GM12801 (cell line): ENCODE measurements at regions not wholly inside any gene's neighbourhood (a gene's known extent, or its start where the extent isn't known, plus 50 kb on each side); places are given as distances from the start of the nearest gene placed in this dataset.

Experiments
- TF ChIP-seq, protein P1 (sequence below): IDR thresholded peaks from one replicate; pipeline ENCODE4 v1.5.1; 2011; ENCODE audit warnings: control low read depth; ENCODE audit not compliant: insufficient read length; ENCODE audit errors: extremely low read depth

GRCh38 chr4:67052814-67053675 lies 492.3 kb downstream of the CENPC start:
- TF ChIP-seq, protein P1, sequence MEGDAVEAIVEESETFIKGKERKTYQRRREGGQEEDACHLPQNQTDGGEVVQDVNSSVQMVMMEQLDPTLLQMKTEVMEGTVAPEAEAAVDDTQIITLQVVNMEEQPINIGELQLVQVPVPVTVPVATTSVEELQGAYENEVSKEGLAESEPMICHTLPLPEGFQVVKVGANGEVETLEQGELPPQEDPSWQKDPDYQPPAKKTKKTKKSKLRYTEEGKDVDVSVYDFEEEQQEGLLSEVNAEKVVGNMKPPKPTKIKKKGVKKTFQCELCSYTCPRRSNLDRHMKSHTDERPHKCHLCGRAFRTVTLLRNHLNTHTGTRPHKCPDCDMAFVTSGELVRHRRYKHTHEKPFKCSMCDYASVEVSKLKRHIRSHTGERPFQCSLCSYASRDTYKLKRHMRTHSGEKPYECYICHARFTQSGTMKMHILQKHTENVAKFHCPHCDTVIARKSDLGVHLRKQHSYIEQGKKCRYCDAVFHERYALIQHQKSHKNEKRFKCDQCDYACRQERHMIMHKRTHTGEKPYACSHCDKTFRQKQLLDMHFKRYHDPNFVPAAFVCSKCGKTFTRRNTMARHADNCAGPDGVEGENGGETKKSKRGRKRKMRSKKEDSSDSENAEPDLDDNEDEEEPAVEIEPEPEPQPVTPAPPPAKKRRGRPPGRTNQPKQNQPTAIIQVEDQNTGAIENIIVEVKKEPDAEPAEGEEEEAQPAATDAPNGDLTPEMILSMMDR = no peak

- TF ChIP-seq, protein P1 = no peak
Observed at GRCh38 chr4:67051000-67051789, 494.1 kb downstream of the CENPC start.

DNA sequence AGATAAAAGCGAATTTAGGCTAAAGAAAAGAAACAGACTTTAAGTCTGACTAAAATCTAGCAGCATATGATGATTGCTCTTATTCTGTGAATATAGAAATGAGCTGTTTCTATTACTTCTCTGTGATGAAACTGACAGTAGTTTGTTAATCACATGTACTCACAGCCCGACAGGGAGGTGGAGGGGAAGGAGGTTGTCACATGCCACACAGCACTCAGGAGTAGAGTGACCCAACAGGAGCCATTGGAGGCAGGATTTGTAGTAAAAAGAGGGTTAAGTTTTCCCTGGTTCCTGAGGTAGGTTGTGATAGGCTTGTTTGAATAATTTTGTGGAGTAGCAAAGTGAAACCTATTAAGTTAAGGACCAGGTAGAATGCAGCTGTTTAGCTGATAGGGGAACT lies 495.9 kb downstream of the CENPC start:
- TF ChIP-seq, protein P1 = no peak

- TF ChIP-seq, protein P1 = no peak
Observed at GRCh38 chr4:67048530-67048929, 496.8 kb downstream of the CENPC start.

- TF ChIP-seq, protein P1 = no peak
Observed at GRCh38 chr4:67040315-67040714, 505.0 kb downstream of the CENPC start.

DNA sequence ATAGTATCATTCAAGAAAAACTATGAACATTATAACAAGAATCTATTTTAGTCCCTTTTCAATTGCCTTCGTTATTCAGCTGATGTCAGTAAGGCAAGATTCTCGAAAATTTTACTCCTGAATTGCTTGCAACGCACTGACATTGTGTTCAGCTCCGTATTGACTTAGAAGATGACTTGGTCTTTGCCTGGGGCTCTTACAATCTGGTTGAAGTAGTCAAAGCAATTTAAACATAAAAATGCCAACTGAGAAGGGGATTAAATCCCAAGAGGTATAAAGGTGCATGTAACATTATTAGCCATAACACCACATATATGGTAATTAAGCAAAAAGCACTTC lies 507.1 kb downstream of the CENPC start:
- TF ChIP-seq, protein P1 = no peak

DNA sequence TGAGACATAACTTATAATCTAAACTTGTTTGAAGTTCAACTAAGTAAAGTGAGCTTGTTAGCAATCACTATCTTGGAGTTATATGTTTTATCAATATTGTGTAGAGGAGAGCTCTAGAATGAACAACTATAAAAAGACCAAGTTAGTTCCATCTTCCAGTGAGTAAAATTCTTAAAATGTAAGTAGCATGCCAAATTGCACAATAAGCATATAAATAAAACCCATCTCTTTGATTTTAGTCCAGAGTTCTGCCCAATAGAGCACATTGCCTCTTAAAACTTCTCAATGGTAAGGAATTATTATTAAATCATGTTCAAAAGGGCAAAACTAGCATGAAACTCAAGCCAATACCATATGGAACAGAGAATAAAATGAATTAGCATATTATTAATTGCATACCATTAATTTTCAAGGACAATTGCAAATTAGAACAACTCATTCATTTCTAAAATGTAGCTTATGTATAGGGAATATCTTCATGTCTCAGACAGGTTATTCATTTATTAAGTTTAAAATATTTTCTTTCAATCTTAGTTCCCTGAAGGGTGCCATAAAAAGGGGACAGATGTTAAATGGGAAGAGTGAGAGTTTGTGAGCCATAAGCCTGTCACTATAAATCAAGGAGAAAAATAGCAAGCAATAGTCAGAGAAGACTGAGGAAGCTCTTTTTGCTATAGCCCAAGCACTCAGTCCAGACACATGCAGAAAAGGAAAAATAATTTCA lies 507.6 kb downstream of the CENPC start:
- TF ChIP-seq, protein P1 = no peak
